Naive thymus-derived CD4-positive, alpha-beta T cell (primary cell): ENCODE measurements at regions not wholly inside any gene's neighbourhood (a gene's known extent, or its start where the extent isn't known, plus 50 kb on each side); places are given as distances from the start of the nearest gene placed in this dataset.
A peak's percentile ranks its signal among the peaks of the same experiment; 100 is the strongest.

Source experiments
- ATAC-seq: fragments of 150-1000 bp; cut with Tn5 transposase; 2 replicates; pipeline ENCODE4 v1.10.0; 2021; ENCODE audit warnings: mild to moderate bottlenecking, moderate library complexity
- CTCF ChIA-PET: fragments of 350-600 bp; sonication (Branson Sonifier 250); formaldehyde crosslinking; loops from one replicate; lab custom pipeline; 2021; ENCODE audit warnings: antibody characterized with exemption; lab: Charles Lee
- POLR2A ChIA-PET: fragments of 350-600 bp; sonication (Branson Sonifier 250); formaldehyde crosslinking; loops from one replicate; lab custom pipeline; 2021; ENCODE audit warnings: antibody characterized with exemption, inconsistent platforms; lab: Charles Lee
- DNase-seq, 9 donors: peaks; one replicate each; pipeline versions ENCODE4 v3.0.0 to v3.0.0-alpha.2; 2020 to 2022; ENCODE audit warnings: mixed read lengths in 1 of 9
- H3K27ac ChIP-seq: one replicate; pipeline ENCODE4 v1.7.0; 2013; ENCODE audit warnings: mild to moderate bottlenecking, low read depth, low read length, moderate library complexity
- H3K27me3 ChIP-seq, 2 donors: one replicate each; pipeline ENCODE4 v1.7.0; 2013; ENCODE audit warnings: low read length in 2 of 2, mild to moderate bottlenecking in 2 of 2, moderate library complexity in 2 of 2; ENCODE audit not compliant: control insufficient read depth in 2 of 2, insufficient read depth in 2 of 2
- H3K36me3 ChIP-seq, 3 experiments: 1 replicate in 2 of 3; 2 replicates in 1 of 3; pipeline ENCODE4 v1.7.0; 2013; ENCODE audit warnings: low read length in 3 of 3, mild to moderate bottlenecking in 3 of 3, moderate library complexity in 1 of 3; ENCODE audit not compliant: insufficient read depth in 3 of 3, control insufficient read depth in 2 of 3
- H3K4me1 ChIP-seq, 2 donors: one replicate each; pipeline ENCODE4 v1.7.0; 2013; ENCODE audit warnings: low read length in 2 of 2, mild to moderate bottlenecking in 2 of 2, moderate library complexity in 1 of 2; ENCODE audit not compliant: control insufficient read depth in 2 of 2, insufficient read depth in 2 of 2
- H3K4me3 ChIP-seq: 2 replicates; pipeline ENCODE4 v1.7.0; 2013; ENCODE audit warnings: mild to moderate bottlenecking, low read length
- H3K9me3 ChIP-seq, 3 experiments: 1 replicate in 2 of 3; 2 replicates in 1 of 3; pipeline ENCODE4 v1.7.0; 2013; ENCODE audit warnings: low read length in 3 of 3; ENCODE audit not compliant: control insufficient read depth in 2 of 3
- H3K27ac Mint-ChIP-seq, 9 donors: one replicate each; pipeline ENCODE4 v1.8.0; 2020 to 2022; ENCODE audit warnings: mixed read lengths in 9 of 9, mild to moderate bottlenecking in 8 of 9, moderate library complexity in 5 of 9, inconsistent platforms in 2 of 9
- H3K27me3 Mint-ChIP-seq, 5 donors: one replicate each; pipeline ENCODE4 v1.8.0; 2021 to 2022; ENCODE audit warnings: mixed read lengths in 5 of 5, mild to moderate bottlenecking in 1 of 5
- H3K36me3 Mint-ChIP-seq, 5 donors: one replicate each; pipeline ENCODE4 v1.8.0; 2020 to 2022; ENCODE audit warnings: mixed read lengths in 5 of 5, mild to moderate bottlenecking in 3 of 5, inconsistent platforms in 1 of 5
- H3K4me1 Mint-ChIP-seq, 7 donors: one replicate each; pipeline ENCODE4 v1.8.0; 2020 to 2022; ENCODE audit warnings: mixed read lengths in 7 of 7, mild to moderate bottlenecking in 3 of 7, inconsistent platforms in 1 of 7
- H3K4me3 Mint-ChIP-seq, 10 donors: one replicate each; pipeline ENCODE4 v1.8.0; 2020 to 2022; ENCODE audit warnings: mild to moderate bottlenecking in 10 of 10, mixed read lengths in 10 of 10, moderate library complexity in 6 of 10, inconsistent platforms in 2 of 10
- H3K9me3 Mint-ChIP-seq, 11 donors: one replicate each; pipeline ENCODE4 v1.8.0; 2020 to 2022; ENCODE audit warnings: mixed read lengths in 11 of 11, mild to moderate bottlenecking in 4 of 11, inconsistent platforms in 1 of 11, moderate library complexity in 1 of 11
- intact Hi-C, 2 donors: fragments of 100-400 bp; cut with micrococcal nuclease; formaldehyde crosslinking; loops; one replicate each; pipeline ENCODE4 v1.15.1; 2023

DNA sequence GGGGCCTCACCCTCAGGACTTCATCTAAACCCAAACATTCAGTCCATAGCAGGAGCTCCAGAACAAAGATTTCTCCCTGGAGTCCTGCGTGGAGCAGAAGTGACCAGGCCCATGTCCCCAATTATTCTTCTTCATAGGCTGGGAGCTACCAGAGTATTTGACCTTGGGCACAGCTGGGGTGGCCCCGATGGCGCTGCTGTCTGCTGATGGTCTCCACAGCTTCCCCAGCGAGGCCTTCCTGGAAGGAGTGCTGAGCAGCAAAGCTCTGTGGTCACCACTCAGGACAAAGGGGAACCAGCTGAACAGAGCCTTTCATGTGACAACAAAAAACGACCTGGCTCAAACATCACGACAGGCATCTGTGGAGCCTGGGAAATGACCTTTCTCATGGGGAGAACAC, 62.7 kb upstream of the ARGLU1 start:
- H3K27me3 Mint-ChIP-seq: peaks cover 0 to 41% (median 22%) of the 10 kb centered on the region in 5 donors

DNA sequence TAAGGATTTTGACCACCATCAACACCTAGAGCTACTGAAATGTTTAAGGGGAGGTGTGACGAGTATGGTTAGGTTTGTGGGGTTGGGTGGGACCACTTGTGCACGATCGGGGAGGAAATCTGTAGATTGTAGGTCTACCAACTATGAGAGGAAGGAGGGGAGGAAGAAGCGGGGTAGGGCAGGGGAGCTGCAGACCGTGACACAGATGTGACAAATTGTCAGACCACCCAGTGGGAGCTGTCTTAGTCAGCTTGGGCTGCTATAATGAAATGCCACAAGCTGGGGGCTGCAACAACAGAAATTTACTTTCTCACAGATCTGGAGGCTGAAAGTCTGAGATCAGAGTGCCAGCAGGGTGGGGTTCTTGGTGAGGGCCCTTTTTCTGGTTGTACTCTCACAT, 62.2 kb upstream of the ARGLU1 start:
- H3K36me3 Mint-ChIP-seq: no peaks in the 10 kb centered on the region
- Histone ChIP-seq H3K9me3 (no peaks in the 10 kb centered on the region), H3K36me3 (no peaks in the 10 kb centered on the region), H3K27me3 (no peaks in the 10 kb centered on the region), H3K4me3 (no peak overlapping the region), H3K4me1 (no peaks in the 10 kb centered on the region), H3K27ac (no peak overlapping the region)
- peaks cover 0 to 2% (median 0%) of the 10 kb centered on the region in 7 donors for H3K4me1 Mint-ChIP-seq
- no peak overlapping the region for H3K27ac Mint-ChIP-seq
- ChIA-PET POLR2A (no interaction called here), CTCF (no interaction called here)
- peaks cover 0 to 41% (median 24%) of the 10 kb centered on the region in 5 donors for H3K27me3 Mint-ChIP-seq
- no peak overlapping the region for H3K4me3 Mint-ChIP-seq
- no peak for DNase-seq
- no peak for ATAC-seq
- intact Hi-C loops: no loop called here
- no peaks in the 10 kb centered on the region for H3K9me3 Mint-ChIP-seq

More for the DNA sequence above, 62.7 kb upstream of the ARGLU1 start:
- Mint-ChIP-seq H3K27ac (no peak overlapping the region), H3K4me3 (no peak overlapping the region), H3K9me3 (no peaks in the 10 kb centered on the region), H3K4me1 (peaks cover 0 to 2% (median 0%) of the 10 kb centered on the region in 7 donors), H3K36me3 (no peaks in the 10 kb centered on the region)
- no peak for ATAC-seq
- H3K9me3 ChIP-seq: no peaks in the 10 kb centered on the region
- H3K27me3 ChIP-seq: no peaks in the 10 kb centered on the region
- no peaks in the 10 kb centered on the region for H3K36me3 ChIP-seq
- no peaks in the 10 kb centered on the region for H3K4me1 ChIP-seq
- CTCF ChIA-PET: no interaction called here
- intact Hi-C loops: no loop called here
- H3K27ac ChIP-seq: no peak overlapping the region
- POLR2A ChIA-PET: no interaction called here
- no peak overlapping the region for H3K4me3 ChIP-seq
- DNase-seq: no peak

DNA sequence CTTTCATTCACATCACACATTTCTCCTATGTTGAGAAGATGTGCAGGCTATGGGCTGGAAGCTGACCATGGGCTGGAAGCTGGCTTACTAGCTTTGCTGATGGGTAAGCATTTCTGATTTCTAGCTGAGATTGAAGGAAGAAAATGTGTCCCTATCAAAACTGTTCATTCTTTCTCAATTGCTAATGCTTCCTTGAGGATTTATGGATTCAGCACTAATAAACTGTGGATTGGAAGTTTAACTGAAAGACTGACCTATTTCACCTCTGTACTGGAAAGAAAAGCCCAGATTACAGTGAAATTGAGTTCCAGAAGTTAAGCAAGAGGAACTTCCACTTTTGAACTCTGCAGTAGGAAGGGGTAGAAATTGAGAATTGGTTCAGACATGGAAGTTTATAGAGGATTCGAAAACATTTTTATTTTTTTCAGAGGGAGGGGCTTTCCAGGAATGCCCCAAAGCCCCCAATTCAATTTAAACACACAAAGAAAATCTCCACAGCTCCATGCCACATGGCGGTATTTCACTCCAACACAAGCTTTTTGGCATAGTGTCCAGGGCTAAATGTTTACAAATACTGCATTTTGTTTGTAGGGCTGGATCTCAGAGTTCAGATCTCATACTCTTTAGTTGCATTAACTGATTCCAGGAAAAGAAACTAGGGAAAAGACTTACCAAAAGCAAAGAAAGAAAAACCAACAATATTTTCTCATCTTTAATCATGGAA, 61.2 kb upstream of the ARGLU1 start:
- no peaks in the 10 kb centered on the region for H3K9me3 Mint-ChIP-seq
- Histone ChIP-seq H3K9me3 (no peaks in the 10 kb centered on the region), H3K27me3 (no peaks in the 10 kb centered on the region), H3K27ac (no peak overlapping the region), H3K4me3 (no peak overlapping the region), H3K36me3 (no peaks in the 10 kb centered on the region), H3K4me1 (no peaks in the 10 kb centered on the region)
- no peaks in the 10 kb centered on the region for H3K36me3 Mint-ChIP-seq
- ChIA-PET CTCF (no interaction called here), POLR2A (no interaction called here)
- peaks cover 5 to 47% (median 33%) of the 10 kb centered on the region in 5 donors for H3K27me3 Mint-ChIP-seq
- DNase-seq (no peak), ATAC-seq (no peak)
- intact Hi-C loops: no loop called here
- no peak overlapping the region for H3K27ac Mint-ChIP-seq
- H3K4me3 Mint-ChIP-seq: no peak overlapping the region
- H3K4me1 Mint-ChIP-seq: peaks cover 0 to 2% (median 0%) of the 10 kb centered on the region in 7 donors

DNA sequence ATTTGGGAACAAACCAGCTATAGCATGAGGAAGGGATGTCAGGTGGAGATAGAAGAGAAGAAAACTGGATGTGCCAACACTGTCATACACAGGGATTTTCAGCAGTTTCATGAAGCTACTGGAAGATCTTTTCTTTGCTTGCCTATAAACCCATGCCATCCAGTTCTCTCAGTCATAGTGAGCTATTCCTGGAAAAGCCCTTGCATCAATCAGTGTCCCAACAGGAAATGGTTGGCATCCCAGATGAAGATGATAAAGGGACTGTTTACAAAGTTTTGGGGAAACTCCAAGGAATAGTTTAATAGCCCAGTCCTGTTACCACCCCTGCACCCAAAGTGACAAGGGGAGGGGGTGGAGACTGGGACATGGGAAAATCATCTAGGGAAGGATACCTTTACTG, 58.5 kb upstream of the ARGLU1 start:
- ChIA-PET POLR2A (no interaction called here), CTCF (no interaction called here)
- Histone ChIP-seq H3K27me3 (no peaks in the 10 kb centered on the region), H3K4me1 (no peaks in the 10 kb centered on the region), H3K9me3 (no peaks in the 10 kb centered on the region), H3K27ac (no peak overlapping the region), H3K4me3 (no peak overlapping the region), H3K36me3 (no peaks in the 10 kb centered on the region)
- H3K27ac Mint-ChIP-seq: no peak overlapping the region
- H3K36me3 Mint-ChIP-seq: no peaks in the 10 kb centered on the region
- peaks cover 12 to 60% (median 55%) of the 10 kb centered on the region in 5 donors for H3K27me3 Mint-ChIP-seq
- no peaks in the 10 kb centered on the region for H3K9me3 Mint-ChIP-seq
- H3K4me3 Mint-ChIP-seq: no peak overlapping the region
- no peak for DNase-seq
- no peak for ATAC-seq
- H3K4me1 Mint-ChIP-seq: peaks cover 0 to 2% (median 0%) of the 10 kb centered on the region in 7 donors
- intact Hi-C loops: no loop called here

DNA sequence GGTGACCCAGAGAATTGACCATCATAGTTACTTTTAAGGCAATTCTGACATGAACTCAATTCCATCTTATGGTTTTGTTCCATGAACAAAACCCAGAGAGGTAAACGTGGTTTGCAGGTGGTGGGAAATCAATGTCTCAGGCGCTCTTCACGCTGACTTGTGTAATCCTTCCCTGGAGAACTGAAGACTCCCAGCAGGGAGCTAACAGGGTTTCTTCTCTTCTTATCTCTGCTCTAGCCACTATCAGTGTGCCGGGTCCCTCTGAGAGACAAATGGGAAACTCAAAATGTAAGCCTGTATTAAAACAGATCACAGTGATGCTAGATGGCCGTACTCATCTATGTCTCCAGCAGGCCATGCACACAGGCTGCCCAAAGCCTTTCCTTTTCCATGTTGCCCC, 57.6 kb upstream of the ARGLU1 start:
- Mint-ChIP-seq H3K27me3 (peaks cover 15 to 66% (median 58%) of the 10 kb centered on the region in 5 donors), H3K4me1 (peaks cover 0 to 2% (median 0%) of the 10 kb centered on the region in 7 donors), H3K9me3 (no peaks in the 10 kb centered on the region), H3K36me3 (no peaks in the 10 kb centered on the region), H3K27ac (no peak overlapping the region), H3K4me3 (no peak overlapping the region)
- Histone ChIP-seq H3K4me1 (no peaks in the 10 kb centered on the region), H3K9me3 (no peaks in the 10 kb centered on the region), H3K36me3 (no peaks in the 10 kb centered on the region), H3K27me3 (no peaks in the 10 kb centered on the region), H3K27ac (no peak overlapping the region), H3K4me3 (no peak overlapping the region)
- DNase-seq (no peak), ATAC-seq (no peak)
- CTCF ChIA-PET: no interaction called here
- intact Hi-C loops: no loop called here
- POLR2A ChIA-PET: no interaction called here

DNA sequence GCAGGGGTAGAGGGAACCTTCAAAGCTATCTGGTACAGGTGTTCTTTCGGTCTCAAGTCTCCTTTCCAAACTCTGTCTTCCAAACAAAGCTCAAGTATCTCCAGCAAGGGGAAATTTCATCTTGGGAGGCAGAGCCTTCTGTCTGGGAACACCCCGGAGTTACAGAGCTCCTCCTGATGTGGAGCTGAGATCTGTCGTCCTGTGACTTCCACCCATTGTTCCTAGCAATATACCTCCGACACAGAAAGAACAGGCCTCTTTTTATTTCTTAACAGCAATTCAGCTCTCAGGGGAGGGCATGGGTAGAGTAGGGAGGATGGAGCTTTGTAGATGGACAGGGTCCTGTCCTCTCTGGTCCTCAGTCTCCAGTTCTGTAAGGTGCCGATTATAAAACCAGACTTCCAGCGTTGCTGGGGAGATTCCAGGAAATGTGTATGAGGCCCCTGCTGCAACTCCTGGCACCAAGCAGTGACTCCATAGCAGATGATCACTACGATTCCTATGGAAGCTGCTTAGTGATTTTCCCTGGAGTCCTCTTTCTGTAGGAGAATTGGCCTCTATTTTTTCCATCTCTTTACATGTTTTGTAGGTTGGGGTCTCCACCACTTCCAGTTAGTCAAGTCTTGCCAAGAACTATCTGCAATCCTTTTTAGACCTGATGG, 56.0 kb upstream of the ARGLU1 start:
- no peak for ATAC-seq
- intact Hi-C loops: no loop called here

More for the DNA sequence above, 56.0 kb upstream of the ARGLU1 start:
- Histone ChIP-seq H3K27me3 (no peaks in the 10 kb centered on the region), H3K4me3 (no peak overlapping the region), H3K27ac (no peak overlapping the region), H3K9me3 (no peaks in the 10 kb centered on the region), H3K4me1 (no peaks in the 10 kb centered on the region), H3K36me3 (no peaks in the 10 kb centered on the region)
- DNase-seq: no peak
- Mint-ChIP-seq H3K4me1 (peaks cover 0 to 6% (median 5%) of the 10 kb centered on the region in 7 donors), H3K9me3 (no peaks in the 10 kb centered on the region), H3K36me3 (no peaks in the 10 kb centered on the region), H3K27ac (peak overlapping the region in 1 of 9 donors; percentile 26), H3K4me3 (no peak overlapping the region), H3K27me3 (peaks cover 18 to 58% (median 51%) of the 10 kb centered on the region in 5 donors)
- ChIA-PET POLR2A (no interaction called here), CTCF (interaction anchor here (1.4 kb wide), 1 partner anchor 10 kb away, joined by 3 read pairs; no protein-coding TSS in a partner anchor)
